ENCODE measurements at regions not wholly inside any gene's neighbourhood (a gene's known extent, or its start where the extent isn't known, plus 50 kb on each side); places are given as distances from the start of the nearest gene placed in this dataset.
A peak's percentile ranks its signal among the peaks of the same experiment; 100 is the strongest.

GRCh38 chr7:24341691-24342413 is 57.9 kb downstream of the NPY start:
- in situ Hi-C loops (cut with MboI; ENCODE audit: low sequenced_read_pairs) = no loop called here
- DNase-seq (ENCODE audit: low spot score in 2 of 2) = peak; percentile 18 to 32
- H3K4me1 ChIP-seq = peaks cover 8% of the 10 kb centered on the region
- H3K9me3 ChIP-seq = no peaks in the 10 kb centered on the region
- H3K36me3 ChIP-seq (replicated peaks) = no peaks in the 10 kb centered on the region
- H3K4me3 ChIP-seq = no peak overlapping the region
- no peaks in the 10 kb centered on the region for H3K27me3 ChIP-seq (ENCODE audit: low read depth)

DNA sequence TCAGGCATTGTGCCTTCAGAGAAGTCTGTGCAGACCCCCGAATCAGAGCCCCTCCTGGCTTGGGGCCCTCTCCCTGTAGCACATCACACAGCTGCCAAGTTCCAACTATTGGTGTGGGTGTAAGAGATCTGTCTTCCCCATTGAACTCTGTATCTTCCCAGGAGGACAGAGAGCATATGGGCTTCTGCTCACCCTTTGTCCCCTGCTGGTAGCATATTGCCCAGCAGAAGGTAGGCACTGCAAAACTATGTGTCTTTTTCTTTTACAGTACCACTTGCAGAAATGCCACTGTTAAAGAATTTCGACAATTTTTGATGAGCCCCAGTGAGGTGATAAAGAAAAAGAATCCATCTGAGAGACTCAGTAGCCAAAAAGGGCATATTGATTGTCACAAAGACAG is 59.6 kb downstream of the NPY start:
- Histone ChIP-seq H3K36me3 (replicated peaks) (no peaks in the 10 kb centered on the region), H3K4me3 (no peak overlapping the region), H3K4me1 (no peaks in the 10 kb centered on the region; the same call in 1 of the 2 replicates), H3K27me3 (ENCODE audit: low read depth) (no peaks in the 10 kb centered on the region), H3K9me3 (no peaks in the 10 kb centered on the region)
- no peak for DNase-seq (ENCODE audit: low spot score in 2 of 2)
- in situ Hi-C loops (cut with MboI; ENCODE audit: low sequenced_read_pairs) = no loop called here

GRCh38 chr7:24346129-24346528 is 62.1 kb downstream of the NPY start:
- Histone ChIP-seq H3K36me3 (replicated peaks) (no peaks in the 10 kb centered on the region), H3K27me3 (ENCODE audit: low read depth) (no peaks in the 10 kb centered on the region)
- DNase-seq (ENCODE audit: low spot score in 2 of 2) = no peak

GRCh38 chr7:24346716-24347115 is 62.7 kb downstream of the NPY start:
- Histone ChIP-seq H3K9me3 (no peaks in the 10 kb centered on the region), H3K27me3 (ENCODE audit: low read depth) (no peaks in the 10 kb centered on the region), H3K36me3 (replicated peaks) (no peaks in the 10 kb centered on the region), H3K4me3 (no peak overlapping the region), H3K4me1 (no peaks in the 10 kb centered on the region; the same call in 1 of the 2 replicates)
- DNase-seq (ENCODE audit: low spot score in 2 of 2) = no peak
- in situ Hi-C loops (cut with MboI; ENCODE audit: low sequenced_read_pairs) = no loop called here

More at GRCh38 chr7:24346129-24346528, 62.1 kb downstream of the NPY start:
- in situ Hi-C loops (cut with MboI; ENCODE audit: low sequenced_read_pairs) = no loop called here
- Histone ChIP-seq H3K4me1 (no peaks in the 10 kb centered on the region; the same call in 1 of the 2 replicates), H3K9me3 (no peaks in the 10 kb centered on the region), H3K4me3 (no peak overlapping the region)

DNA sequence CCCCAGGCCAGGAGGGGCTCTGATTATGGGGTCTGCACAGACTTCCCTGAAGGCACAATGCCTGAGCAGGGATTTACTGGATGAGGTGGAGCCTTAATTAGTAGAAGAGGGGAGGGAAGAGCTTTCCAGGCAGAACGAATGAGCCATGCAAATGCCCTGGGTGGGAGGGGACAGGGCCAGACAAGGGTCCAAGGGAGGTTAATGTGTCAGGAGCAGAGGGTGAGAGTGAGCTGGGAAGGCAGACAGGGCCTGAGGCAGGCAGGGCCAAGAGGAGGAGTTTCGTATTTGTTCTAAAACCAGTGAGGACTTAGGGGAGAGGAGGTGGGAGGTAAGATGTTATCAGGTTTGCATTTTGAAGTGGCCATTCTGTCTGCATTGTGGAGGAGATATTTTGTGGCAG is 65.3 kb downstream of the NPY start:
- no peak for DNase-seq (ENCODE audit: low spot score in 2 of 2)
- no peaks in the 10 kb centered on the region for H3K4me1 ChIP-seq
- no peak overlapping the region for H3K4me3 ChIP-seq
- H3K36me3 ChIP-seq (replicated peaks) = no peaks in the 10 kb centered on the region
- in situ Hi-C loops (cut with MboI; ENCODE audit: low sequenced_read_pairs) = no loop called here
- H3K9me3 ChIP-seq = no peaks in the 10 kb centered on the region
- no peaks in the 10 kb centered on the region for H3K27me3 ChIP-seq (ENCODE audit: low read depth)

DNA sequence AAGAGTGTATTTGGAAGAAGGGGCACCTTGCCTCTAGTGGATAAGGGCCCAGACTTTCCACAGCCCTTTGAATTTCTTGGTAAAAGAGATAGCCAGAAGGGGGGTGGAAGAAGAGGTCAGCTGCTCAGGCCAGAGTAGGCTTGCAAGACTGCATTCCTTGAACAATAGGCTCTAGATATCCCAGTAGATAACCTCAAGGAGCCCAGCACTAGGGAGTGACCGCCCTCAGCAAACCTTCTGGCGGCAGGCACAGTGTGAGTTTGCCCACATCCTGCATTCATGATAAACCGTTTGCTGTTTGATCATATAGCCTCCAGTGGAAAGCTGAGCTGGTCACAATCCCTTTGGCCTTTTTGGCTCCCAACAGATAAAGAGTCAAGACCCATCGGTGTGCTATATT is 70.5 kb downstream of the NPY start:
- no peak overlapping the region for H3K4me3 ChIP-seq
- H3K9me3 ChIP-seq = no peaks in the 10 kb centered on the region
- H3K4me1 ChIP-seq = no peaks in the 10 kb centered on the region
- no peak for DNase-seq (ENCODE audit: low spot score in 2 of 2)
- no peaks in the 10 kb centered on the region for H3K36me3 ChIP-seq (replicated peaks)
- no peaks in the 10 kb centered on the region for H3K27me3 ChIP-seq (ENCODE audit: low read depth)
- in situ Hi-C loops (cut with MboI; ENCODE audit: low sequenced_read_pairs) = no loop called here

DNA sequence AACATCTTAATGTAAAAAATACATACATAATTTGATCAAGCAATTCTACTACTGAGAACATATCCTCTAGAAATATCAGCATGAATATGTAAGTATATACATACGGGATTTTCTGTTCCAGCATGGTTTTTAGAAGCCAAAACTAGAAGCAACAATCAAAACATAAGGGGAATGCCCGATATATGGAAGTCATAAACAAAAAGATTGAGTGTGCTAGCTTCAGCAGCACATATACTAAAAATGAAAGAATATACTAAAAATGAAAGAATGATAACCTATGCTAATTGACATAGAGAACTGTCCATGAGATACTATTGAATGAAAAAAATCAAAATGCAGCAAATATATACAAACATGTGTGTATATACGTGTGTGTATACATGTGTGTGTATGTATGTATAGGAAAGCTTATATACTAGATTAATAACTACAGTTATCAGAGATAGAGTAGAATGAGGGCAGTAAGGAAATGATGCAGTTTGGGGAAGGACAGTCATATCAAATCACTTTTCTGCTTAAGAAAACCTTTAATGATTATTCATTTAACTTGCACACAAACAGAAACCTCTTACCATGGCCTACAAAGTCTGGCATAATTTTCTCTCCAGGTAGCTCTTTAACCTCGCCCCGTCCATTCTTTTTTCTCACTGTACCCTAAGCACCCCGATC is 72.9 kb downstream of the NPY start:
- Histone ChIP-seq H3K36me3 (replicated peaks) (no peaks in the 10 kb centered on the region), H3K9me3 (no peaks in the 10 kb centered on the region), H3K4me1 (no peaks in the 10 kb centered on the region), H3K27me3 (ENCODE audit: low read depth) (peaks cover 7% of the 10 kb centered on the region; the same call in 1 of the 2 replicates), H3K4me3 (no peak overlapping the region)
- in situ Hi-C loops (cut with MboI; ENCODE audit: low sequenced_read_pairs) = no loop called here
- no peak for DNase-seq (ENCODE audit: low spot score in 2 of 2)

DNA sequence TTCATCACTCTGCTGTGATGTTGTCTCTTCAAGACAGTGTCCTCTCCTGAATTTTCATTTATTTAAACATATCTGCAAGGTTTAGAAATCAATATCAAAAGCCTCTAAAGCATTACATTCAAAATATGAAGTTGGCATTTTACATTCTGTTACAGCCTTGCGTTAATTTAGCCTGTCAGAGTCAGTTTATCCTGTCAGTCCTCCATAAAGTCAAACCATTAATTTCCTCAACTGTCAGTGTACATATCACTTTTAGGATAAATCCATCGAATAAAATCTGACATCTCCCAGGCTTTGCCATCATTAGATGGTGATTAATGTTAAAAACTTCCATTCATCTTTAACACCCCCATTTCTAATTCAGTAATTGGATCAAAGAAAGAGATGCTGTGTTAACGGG is 77.0 kb downstream of the NPY start:
- Histone ChIP-seq H3K4me3 (no peak overlapping the region), H3K4me1 (no peaks in the 10 kb centered on the region), H3K36me3 (replicated peaks) (no peaks in the 10 kb centered on the region), H3K27me3 (ENCODE audit: low read depth) (peaks cover 7% of the 10 kb centered on the region; the same call in 1 of the 2 replicates), H3K9me3 (no peaks in the 10 kb centered on the region)
- no peak for DNase-seq (ENCODE audit: low spot score in 2 of 2)
- in situ Hi-C loops (cut with MboI; ENCODE audit: low sequenced_read_pairs) = no loop called here

DNA sequence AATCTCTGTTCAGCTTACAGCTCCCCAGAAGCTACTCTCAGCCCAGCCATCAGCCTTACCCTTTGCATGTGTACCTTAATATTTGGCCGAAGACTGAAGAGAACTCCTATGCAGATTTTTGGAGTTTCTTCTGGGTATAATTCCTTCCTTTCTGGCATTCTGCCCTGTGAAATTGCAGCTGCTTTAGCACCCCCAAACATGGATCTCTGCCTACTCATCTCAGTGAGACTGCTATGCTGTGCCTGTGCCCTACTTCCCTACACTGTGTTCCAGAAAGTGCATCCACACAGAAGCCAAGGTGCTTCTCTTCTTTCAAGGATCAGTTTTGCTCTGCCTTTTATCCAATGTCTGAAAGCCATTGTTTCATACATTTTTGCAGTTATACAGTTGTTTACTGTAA is 81.6 kb downstream of the NPY start:
- no peaks in the 10 kb centered on the region for H3K36me3 ChIP-seq (replicated peaks)
- H3K27me3 ChIP-seq (ENCODE audit: low read depth) = peaks cover 5% of the 10 kb centered on the region; the same call in 1 of the 2 replicates
- DNase-seq (ENCODE audit: low spot score in 2 of 2) = no peak
- no peaks in the 10 kb centered on the region for H3K4me1 ChIP-seq
- no peak overlapping the region for H3K4me3 ChIP-seq
- in situ Hi-C loops (cut with MboI; ENCODE audit: low sequenced_read_pairs) = no loop called here
- H3K9me3 ChIP-seq = no peaks in the 10 kb centered on the region

- Histone ChIP-seq H3K27me3 (ENCODE audit: low read depth) (no peaks in the 10 kb centered on the region), H3K4me3 (no peak overlapping the region), H3K4me1 (no peaks in the 10 kb centered on the region), H3K36me3 (replicated peaks) (no peaks in the 10 kb centered on the region), H3K9me3 (no peaks in the 10 kb centered on the region)
- in situ Hi-C loops (cut with MboI; ENCODE audit: low sequenced_read_pairs) = no loop called here
- no peak for DNase-seq (ENCODE audit: low spot score in 2 of 2)
Measured at GRCh38 chr7:24366876-24367275, 82.9 kb downstream of the NPY start.

DNA sequence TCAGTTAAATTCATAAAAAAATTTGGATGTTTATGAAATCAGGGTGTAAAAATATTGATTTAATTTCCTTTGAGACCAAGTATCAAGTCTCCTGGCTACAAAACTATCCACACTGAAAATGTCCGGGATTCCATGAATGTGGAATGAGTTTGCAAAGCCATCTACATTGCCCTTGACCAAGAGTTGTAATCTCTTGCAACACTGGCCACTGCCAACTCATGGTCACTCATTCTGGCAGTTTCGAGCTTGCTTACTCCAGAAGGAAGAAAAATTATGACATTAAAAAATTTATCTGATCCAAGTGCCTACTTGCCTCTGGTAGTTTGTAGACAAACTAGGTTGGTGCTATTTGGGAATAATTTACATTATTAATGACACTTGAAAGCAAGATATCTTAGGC is 84.2 kb downstream of the NPY start:
- DNase-seq (ENCODE audit: low spot score in 2 of 2) = no peak
- in situ Hi-C loops (cut with MboI; ENCODE audit: low sequenced_read_pairs) = no loop called here
- Histone ChIP-seq H3K4me3 (no peak overlapping the region), H3K4me1 (no peaks in the 10 kb centered on the region), H3K9me3 (no peaks in the 10 kb centered on the region), H3K36me3 (replicated peaks) (no peaks in the 10 kb centered on the region), H3K27me3 (ENCODE audit: low read depth) (no peaks in the 10 kb centered on the region)

- no peaks in the 10 kb centered on the region for H3K27me3 ChIP-seq (ENCODE audit: low read depth)
- in situ Hi-C loops (cut with MboI; ENCODE audit: low sequenced_read_pairs) = no loop called here
- H3K36me3 ChIP-seq (replicated peaks) = no peaks in the 10 kb centered on the region
Measured at GRCh38 chr7:24370541-24370940, 86.6 kb downstream of the NPY start.

DNA sequence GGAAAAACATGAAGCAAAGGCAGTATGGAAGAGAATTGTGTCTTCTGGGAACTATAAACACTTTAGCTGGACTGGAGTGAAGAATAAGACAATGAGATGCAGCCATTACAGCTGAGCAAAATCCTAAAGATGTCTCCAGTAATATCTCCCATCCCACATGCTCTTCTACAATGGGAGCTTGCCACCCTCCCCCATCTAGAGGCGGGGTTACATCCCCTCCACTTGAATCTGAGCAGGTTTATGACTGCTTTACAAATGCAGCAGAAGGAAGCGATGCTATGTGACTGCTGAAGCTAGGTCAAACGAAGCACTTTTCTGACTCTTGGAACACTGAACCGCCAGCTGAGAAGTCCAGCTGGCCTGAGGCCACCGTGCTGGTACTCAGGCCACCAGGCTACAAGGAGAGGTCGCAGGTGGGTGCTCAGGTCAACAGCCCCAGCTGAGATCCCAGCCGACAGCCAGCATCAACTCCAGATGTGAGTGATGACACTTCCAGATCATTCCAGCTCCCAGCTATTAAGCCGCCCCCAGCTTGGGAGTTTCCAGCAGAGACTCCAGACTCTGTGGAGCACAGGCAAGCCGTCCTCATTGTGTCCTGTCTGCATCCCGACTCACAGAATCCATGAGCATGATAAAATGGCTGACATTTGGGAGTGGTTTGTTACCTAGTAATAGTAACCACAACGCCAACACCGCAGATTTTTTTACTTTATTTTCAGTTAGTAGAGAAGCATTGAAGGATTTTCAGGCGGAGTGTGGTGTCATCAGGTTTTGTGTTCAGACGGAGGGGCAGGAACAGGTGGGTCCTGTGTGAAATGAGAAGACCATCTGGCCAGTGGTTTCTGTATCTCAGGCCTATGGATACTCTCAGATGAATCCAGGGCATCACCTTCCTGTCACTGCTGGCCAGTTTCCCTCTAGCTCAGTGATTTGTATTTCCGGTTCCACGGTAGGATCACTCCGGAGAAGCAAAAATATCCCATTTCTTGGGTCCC is 89.3 kb downstream of the NPY start:
- no peaks in the 10 kb centered on the region for H3K27me3 ChIP-seq (ENCODE audit: low read depth)
- no peaks in the 10 kb centered on the region for H3K36me3 ChIP-seq (replicated peaks)
- in situ Hi-C loops (cut with MboI; ENCODE audit: low sequenced_read_pairs) = no loop called here
- no peaks in the 10 kb centered on the region for H3K4me1 ChIP-seq
- no peak overlapping the region for H3K4me3 ChIP-seq
- DNase-seq (ENCODE audit: low spot score in 2 of 2) = no peak
- no peaks in the 10 kb centered on the region for H3K9me3 ChIP-seq

More at GRCh38 chr7:24370541-24370940, 86.6 kb downstream of the NPY start:
- no peaks in the 10 kb centered on the region for H3K9me3 ChIP-seq
- H3K4me1 ChIP-seq = no peaks in the 10 kb centered on the region
- no peak for DNase-seq (ENCODE audit: low spot score in 2 of 2)
- H3K4me3 ChIP-seq = no peak overlapping the region
